GM12864 (cell line): ENCODE measurements at regions not wholly inside any gene's neighbourhood (a gene's known extent, or its start where the extent isn't known, plus 50 kb on each side); places are given as distances from the start of the nearest gene placed in this dataset.

ENCODE experiments used
- DNase-seq: peaks from one replicate; pipeline ENCODE4 v3.0.0-alpha.2; 2011; ENCODE audit warnings: low read depth
- H3K4me3 ChIP-seq: 2 replicates; pipeline ENCODE4 v1.5.1; 2011; ENCODE audit warnings: mild to moderate bottlenecking, low read depth, low read length, control low read depth
- CTCF ChIP-seq: IDR thresholded peaks from 2 replicates; pipeline ENCODE4 v1.5.1; 2011; ENCODE audit warnings: low read depth, mild to moderate bottlenecking, moderate library complexity, low read length, control low read depth, inconsistent platforms; ENCODE audit errors: missing control alignments

- TF ChIP-seq CTCF, result no peak
- no peak overlapping the region for H3K4me3 ChIP-seq
- DNase-seq, result no peak
Measured at GRCh38 chr13:107716741-107717140, 498.6 kb downstream of the LIG4 start.

GRCh38 chr13:107716241-107716640 lies 499.1 kb downstream of the LIG4 start:
- no peak for TF ChIP-seq CTCF
- H3K4me3 ChIP-seq, result no peak overlapping the region
- DNase-seq, result no peak

GRCh38 chr13:107715496-107715895 lies 499.8 kb downstream of the LIG4 start:
- TF ChIP-seq CTCF, result no peak
- no peak for DNase-seq
- H3K4me3 ChIP-seq, result no peak overlapping the region

GRCh38 chr13:107713314-107713713 lies 502.0 kb downstream of the LIG4 start:
- DNase-seq, result no peak
- TF ChIP-seq CTCF, result no peak

GRCh38 chr13:107712145-107712860 lies 503.0 kb downstream of the LIG4 start:
- no peak for TF ChIP-seq CTCF
- H3K4me3 ChIP-seq, result no peak overlapping the region
- DNase-seq, result no peak

More at GRCh38 chr13:107713314-107713713, 502.0 kb downstream of the LIG4 start:
- H3K4me3 ChIP-seq, result no peak overlapping the region

- DNase-seq, result no peak
- H3K4me3 ChIP-seq, result no peak overlapping the region
- TF ChIP-seq CTCF, result no peak
Measured at GRCh38 chr13:107690181-107690580, 525.2 kb downstream of the LIG4 start.

- DNase-seq, result no peak
- H3K4me3 ChIP-seq, result no peak overlapping the region
- TF ChIP-seq CTCF, result no peak
Measured at GRCh38 chr13:107685876-107686275, 529.5 kb downstream of the LIG4 start.
